Skeletal muscle cell (primary cell): ENCODE measurements at regions not wholly inside any gene's neighbourhood (a gene's known extent, or its start where the extent isn't known, plus 50 kb on each side); places are given as distances from the start of the nearest gene placed in this dataset.
"Not testable (repeated sequence)": the region's sequence is repeated elsewhere in the genome, so short reads cannot be mapped to it uniquely, and the experiment has no call there.

Experiments
- DNase-seq: peaks from one replicate; pipeline ENCODE4 v3.0.0-alpha.2; 2010; ENCODE audit warnings: low read depth
- H3K4me3 ChIP-seq: 2 replicates; pipeline ENCODE4 v1.5.1; 2011; ENCODE audit warnings: low read depth, mild to moderate bottlenecking, control low read depth, low read length, moderate library complexity

DNA sequence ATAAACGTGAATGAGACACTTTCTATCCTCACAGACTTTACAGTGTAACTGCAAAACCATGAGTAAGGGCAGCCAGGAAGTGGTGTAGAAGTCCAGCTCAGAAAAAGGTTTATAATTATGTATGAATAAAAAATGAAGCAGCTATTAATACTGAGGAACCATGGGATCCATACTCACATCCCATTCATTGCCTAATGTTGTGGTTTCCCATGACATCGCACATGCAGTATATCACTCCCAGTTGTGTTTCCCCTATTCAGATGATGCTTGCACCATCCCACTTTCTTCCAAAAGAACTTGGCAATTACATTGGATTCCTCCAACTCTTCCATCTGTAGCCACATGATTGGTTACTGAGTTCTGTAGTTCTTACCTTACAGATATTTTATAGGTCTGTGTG, 74.5 kb upstream of the SEMA3D start:
- peak; percentile 6 for DNase-seq
- no peak overlapping the region for H3K4me3 ChIP-seq

DNA sequence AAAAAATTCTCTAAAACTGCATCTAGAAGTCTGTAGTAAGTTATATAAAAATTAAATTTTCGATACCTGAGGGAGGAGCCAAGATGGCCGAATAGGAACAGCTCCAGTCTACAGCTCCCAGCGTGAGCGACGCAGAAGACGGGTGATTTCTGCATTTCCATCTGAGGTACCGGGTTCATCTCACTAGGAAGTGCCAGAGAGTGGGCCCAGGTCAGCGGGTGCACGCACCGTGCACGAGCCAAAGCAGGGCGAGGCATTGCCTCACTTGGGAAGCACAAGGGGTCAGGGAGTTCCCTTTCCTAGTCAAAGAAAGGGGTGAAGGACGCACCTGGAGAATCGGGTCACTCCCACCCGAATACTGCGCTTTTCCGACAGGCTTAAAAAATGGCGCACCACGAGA, 62.9 kb upstream of the SEMA3D start:
- DNase-seq, H3K4me3 ChIP-seq: not testable (repeated sequence)

DNA sequence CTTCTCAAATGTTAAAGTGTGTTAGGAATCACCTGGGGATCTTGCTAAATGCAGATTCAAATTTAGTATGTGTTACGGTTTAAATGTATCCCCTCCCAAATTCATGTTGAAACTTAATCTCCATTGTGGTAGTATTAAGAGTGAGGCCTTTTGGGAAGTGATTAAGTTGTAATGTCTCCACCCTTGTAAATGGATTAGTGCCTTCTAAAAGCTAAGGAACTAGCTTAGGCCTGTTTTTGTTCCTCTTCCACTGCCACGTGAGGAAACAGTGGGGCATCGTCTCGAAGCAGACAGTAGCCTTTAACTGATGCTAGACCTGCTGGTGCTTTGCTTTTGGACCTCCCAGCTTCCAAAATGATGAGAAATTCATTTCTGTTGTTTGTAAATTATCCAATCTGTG, 52.3 kb upstream of the SEMA3D start:
- no peak overlapping the region for H3K4me3 ChIP-seq
- no peak for DNase-seq

DNA sequence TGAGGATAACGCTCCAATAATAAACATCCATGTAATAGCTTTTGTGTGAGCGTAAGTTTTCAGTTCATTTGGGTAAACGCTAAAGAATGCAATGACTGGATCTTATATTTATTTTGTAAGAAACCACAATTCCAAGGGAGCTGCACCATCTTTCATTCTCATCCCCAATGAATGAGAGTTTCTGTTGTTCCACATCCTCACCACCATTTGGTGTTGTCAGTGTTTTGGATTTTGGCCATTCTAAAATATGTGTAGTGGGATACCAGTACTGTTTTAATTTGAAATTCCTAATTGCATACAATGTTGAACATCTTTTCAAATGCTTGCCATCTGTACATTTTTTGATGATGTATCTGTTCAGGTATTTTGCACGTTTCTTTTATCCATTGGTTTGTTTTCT, 50.9 kb upstream of the SEMA3D start:
- no peak overlapping the region for H3K4me3 ChIP-seq
- DNase-seq, result no peak
